WI38 (cell line): ENCODE measurements at regions not wholly inside any gene's neighbourhood (a gene's known extent, or its start where the extent isn't known, plus 50 kb on each side); places are given as distances from the start of the nearest gene placed in this dataset.

Experiments
- H3K4me3 ChIP-seq: 2 replicates; pipeline ENCODE4 v1.5.1; 2011; ENCODE audit warnings: low read depth, mild to moderate bottlenecking, control low read depth, low read length
- CTCF ChIP-seq: IDR thresholded peaks from 2 replicates; pipeline ENCODE4 v1.5.1; 2012; ENCODE audit warnings: low read depth, mild to moderate bottlenecking, control low read depth, low read length

DNA sequence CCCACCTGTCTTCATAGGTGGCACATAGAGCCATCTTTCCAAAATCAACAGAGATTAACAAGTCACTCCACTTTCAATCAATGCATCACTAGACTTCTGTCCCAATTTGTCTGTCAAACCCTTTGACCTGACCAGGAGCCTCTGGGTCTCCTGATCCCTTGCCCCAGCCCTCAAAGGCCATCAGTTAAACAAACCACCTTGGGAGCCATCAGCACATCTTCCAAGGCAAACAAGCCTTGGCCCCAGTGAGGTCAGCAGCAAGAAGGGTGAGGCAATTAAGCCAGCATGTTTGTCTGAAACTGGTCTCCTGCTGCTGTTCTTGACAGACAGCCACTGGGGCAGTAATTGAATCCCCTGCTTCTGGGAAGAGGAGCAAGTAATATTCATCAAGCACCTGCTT lies 742.8 kb upstream of the TBX3 start:
- no peak overlapping the region for H3K4me3 ChIP-seq
- no peak for TF ChIP-seq CTCF

DNA sequence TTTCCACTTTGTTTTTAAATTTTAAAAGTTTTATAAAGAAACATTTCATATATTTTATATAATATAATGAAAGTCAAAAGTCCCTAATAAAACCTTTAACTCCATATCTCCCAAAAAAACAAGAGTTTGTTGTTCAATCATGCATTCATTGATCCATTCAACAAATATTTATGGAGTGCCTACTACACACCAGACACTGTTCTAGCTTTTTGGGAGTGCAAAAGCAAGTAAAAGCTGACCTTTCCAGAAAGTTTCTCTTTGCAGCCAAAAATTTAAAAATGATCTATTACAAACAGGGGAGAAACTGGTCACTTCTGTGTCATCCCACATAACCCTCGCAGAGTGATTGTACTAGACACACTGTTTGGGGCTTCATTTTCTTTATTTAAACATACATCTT lies 740.0 kb upstream of the TBX3 start:
- H3K4me3 ChIP-seq, result no peak overlapping the region
- TF ChIP-seq CTCF, result no peak

- no peak overlapping the region for H3K4me3 ChIP-seq
- no peak for TF ChIP-seq CTCF
Observed at GRCh38 chr12:115423546-115423987, 739.6 kb upstream of the TBX3 start.

- TF ChIP-seq CTCF, result no peak
- H3K4me3 ChIP-seq, result no peak overlapping the region
Observed at GRCh38 chr12:115422845-115423545, 739.0 kb upstream of the TBX3 start.

DNA sequence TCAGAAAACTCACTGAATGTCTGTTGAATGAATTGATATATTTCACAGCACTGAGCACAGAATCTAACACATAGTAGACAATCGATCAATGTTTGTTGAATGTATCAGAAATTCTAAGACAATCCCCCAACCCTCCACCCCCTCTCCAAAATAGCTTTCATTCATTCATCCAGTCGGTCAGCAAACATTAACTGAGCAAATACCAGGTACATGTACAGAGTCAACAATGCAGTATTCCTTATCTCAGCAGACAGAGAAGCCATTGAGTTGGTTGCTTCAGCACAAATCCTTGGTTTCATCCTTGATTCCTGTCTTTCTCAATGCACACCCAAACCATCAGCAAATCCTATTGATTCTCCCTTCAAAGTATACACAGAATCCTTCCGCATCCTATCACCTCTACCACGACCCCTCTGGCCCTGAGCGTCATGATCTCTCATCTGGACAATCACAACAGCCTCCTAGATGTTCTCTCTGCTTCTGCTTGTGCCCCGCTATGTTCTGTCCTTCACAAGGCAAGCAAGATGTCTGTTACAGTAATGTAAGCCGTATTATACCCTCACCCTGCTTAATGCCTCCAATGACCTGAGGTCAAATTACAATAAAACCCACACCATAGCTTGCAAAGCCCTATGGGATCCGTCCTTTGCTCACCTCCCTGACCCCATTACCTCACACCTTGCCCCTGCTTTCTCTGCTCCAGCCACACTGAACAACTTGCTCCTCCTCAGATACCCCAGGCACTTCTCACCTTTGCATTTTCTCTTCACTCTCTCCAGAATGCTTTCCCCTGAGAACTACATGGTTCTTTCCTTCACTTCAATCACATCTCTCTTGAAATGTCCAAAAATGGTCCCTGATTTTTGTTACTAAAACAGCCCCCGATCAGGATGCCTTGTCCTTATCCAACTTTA lies 738.1 kb upstream of the TBX3 start:
- no peak overlapping the region for H3K4me3 ChIP-seq
- no peak for TF ChIP-seq CTCF

GRCh38 chr12:115421350-115421749 lies 737.4 kb upstream of the TBX3 start:
- no peak overlapping the region for H3K4me3 ChIP-seq
- no peak for TF ChIP-seq CTCF

GRCh38 chr12:115419145-115419646 lies 735.2 kb upstream of the TBX3 start:
- TF ChIP-seq CTCF, result no peak
- no peak overlapping the region for H3K4me3 ChIP-seq
